K562 (cell line): ENCODE measurements at regions not wholly inside any gene's neighbourhood (a gene's known extent, or its start where the extent isn't known, plus 50 kb on each side); places are given as distances from the start of the nearest gene placed in this dataset.
A peak's percentile ranks its signal among the peaks of the same experiment; 100 is the strongest.

Experiments used
- BMI1 ChIP-seq: fragments of 150-350 bp; IDR thresholded peaks from 2 replicates; pipeline ENCODE4 v1.6.1; 2014; ENCODE audit warnings: low read length
- BRD4 ChIP-seq: fragments of 200-600 bp; sonication (generic); IDR thresholded peaks from 2 replicates; pipeline ENCODE4 v1.6.1; 2017; ENCODE audit warnings: inconsistent platforms
- CREBBP ChIP-seq: IDR thresholded peaks from one replicate; pipeline ENCODE4 v1.6.1; 2012; ENCODE audit warnings: low read depth, mild to moderate bottlenecking, control low read depth, inconsistent platforms, low read length
- FOXP1 ChIP-seq: sonication (generic); formaldehyde crosslinking; IDR thresholded peaks from 2 replicates; pipeline ENCODE4 v1.8.0; 2022; ENCODE audit warnings: mild to moderate bottlenecking, missing genetic modification reagents
- MED1 ChIP-seq: sonication (generic); formaldehyde crosslinking; IDR thresholded peaks from 2 replicates; pipeline ENCODE4 v1.8.1; 2023; ENCODE audit warnings: missing genetic modification reagents, borderline replicate concordance
- NFIX ChIP-seq: fragments of 250-450 bp; sonication (Bioruptor Pico); IDR thresholded peaks from 2 replicates; pipeline ENCODE4 v1.4.0; 2020; ENCODE audit warnings: low read depth, mild to moderate bottlenecking, moderate library complexity
- NR2C2 ChIP-seq, 2 experiments: fragments of 200-800 bp in 1 of 2; sonication (Bioruptor generic) in 1 of 2; sonication (generic) in 1 of 2; formaldehyde crosslinking in 1 of 2; IDR thresholded peaks; 2 replicates each; pipeline versions ENCODE4 v1.6.1 to v1.8.0; 2016 to 2022; ENCODE audit warnings: mild to moderate bottlenecking in 1 of 2, missing compliant biosample characterization in 1 of 2, missing genetic modification characterization in 1 of 2, missing genetic modification reagents in 1 of 2
- RCOR1 ChIP-seq, 2 experiments: IDR thresholded peaks; 2 replicates each; pipeline ENCODE4 v1.6.1; 2012; ENCODE audit warnings: low read depth in 2 of 2, low read length in 2 of 2, borderline replicate concordance in 1 of 2, improper control_type of control experiment in 1 of 2
- SMARCA5 ChIP-seq: fragments of 450-650 bp; IDR thresholded peaks from 2 replicates; pipeline ENCODE4 v1.6.1; 2016
- STAG1 ChIP-seq: sonication (generic); formaldehyde crosslinking; IDR thresholded peaks from 2 replicates; pipeline ENCODE4 v1.5.0; 2020; ENCODE audit warnings: missing genetic modification reagents, borderline replicate concordance
- XRCC4 ChIP-seq: IDR thresholded peaks from one replicate; pipeline ENCODE4 v1.6.1; 2011; ENCODE audit not compliant: insufficient read depth, insufficient read length; ENCODE audit errors: extremely low read depth
- ZZZ3 ChIP-seq: fragments of 450-650 bp; IDR thresholded peaks from 2 replicates; pipeline ENCODE4 v1.6.1; 2016; ENCODE audit warnings: antibody characterized with exemption, mild to moderate bottlenecking, moderate library complexity
- TF ChIP-seq, protein P1 (sequence below): fragments of 250-450 bp; sonication (Bioruptor Pico); IDR thresholded peaks from 2 replicates; pipeline ENCODE4 v1.5.0; 2021; ENCODE audit warnings: mild to moderate bottlenecking, borderline replicate concordance
- TF ChIP-seq, protein P2 (sequence below), 2 experiments: IDR thresholded peaks in 1 of 2; conservative IDR thresholded peaks in 1 of 2; 2 replicates each; pipeline ENCODE4 v1.6.1; 2016; ENCODE audit warnings: low read depth in 2 of 2, mild to moderate bottlenecking in 1 of 2, missing compliant biosample characterization in 1 of 2, missing genetic modification characterization in 1 of 2, moderate library complexity in 1 of 2
- TF ChIP-seq, protein P3 (sequence below), 2 experiments: fragments of 450-650 bp in 1 of 2; sonication (generic) in 1 of 2; formaldehyde crosslinking in 1 of 2; IDR thresholded peaks in 1 of 2; conservative IDR thresholded peaks in 1 of 2; 2 replicates each; pipeline versions ENCODE4 v1.6.1 to v1.8.1; 2016 to 2023; ENCODE audit warnings: mild to moderate bottlenecking in 2 of 2, moderate library complexity in 2 of 2, inconsistent platforms in 1 of 2, missing genetic modification reagents in 1 of 2
- TF ChIP-seq, protein P4 (sequence below): sonication (generic); formaldehyde crosslinking; IDR thresholded peaks from 2 replicates; pipeline ENCODE4 v1.8.0; 2023; ENCODE audit warnings: mild to moderate bottlenecking, missing genetic modification reagents
- TF ChIP-seq, protein P5 (sequence below): conservative IDR thresholded peaks from 2 replicates; pipeline ENCODE4 v1.6.1; 2011; ENCODE audit warnings: low read depth, mild to moderate bottlenecking, low read length; ENCODE audit not compliant: control insufficient read depth

DNA sequence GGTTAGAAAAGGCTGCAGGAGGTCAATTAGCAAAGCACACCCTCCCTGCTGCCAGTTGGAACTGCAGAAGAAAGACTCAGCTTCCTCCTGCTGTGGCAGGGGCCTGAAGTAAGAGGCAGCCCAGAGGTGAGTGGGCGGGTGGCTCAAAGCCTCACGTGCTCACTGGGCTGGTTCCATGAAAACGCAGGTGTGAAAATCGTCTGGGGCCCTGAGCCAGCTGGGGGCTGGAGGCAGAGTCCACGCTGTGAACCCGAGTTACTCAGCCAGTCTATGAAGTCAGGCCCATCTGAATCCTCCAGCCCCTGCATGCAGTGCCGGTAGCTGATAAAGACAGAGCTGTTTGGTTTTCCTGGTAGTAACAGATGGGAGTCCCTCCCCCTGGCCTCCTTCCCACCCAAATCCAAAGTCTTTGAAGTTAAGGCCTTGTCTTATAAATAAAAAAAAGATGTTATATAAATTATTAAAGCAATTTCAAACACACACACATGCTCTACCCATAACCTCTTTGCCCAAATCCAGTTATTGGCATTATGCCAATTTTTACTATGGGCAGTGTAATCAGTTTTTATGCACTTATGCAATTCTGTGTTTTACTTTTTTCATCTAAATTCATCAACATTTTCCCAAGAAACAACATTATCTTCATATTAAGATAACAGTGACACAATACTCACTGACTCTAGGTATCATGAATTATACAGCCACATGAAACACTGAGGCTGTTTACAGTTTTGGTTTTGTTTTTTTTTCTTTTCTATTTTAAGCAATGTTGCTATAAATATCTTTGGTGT lies 57.9 kb upstream of the PNMA1 start (continued):
- TF ChIP-seq, protein P1, sequence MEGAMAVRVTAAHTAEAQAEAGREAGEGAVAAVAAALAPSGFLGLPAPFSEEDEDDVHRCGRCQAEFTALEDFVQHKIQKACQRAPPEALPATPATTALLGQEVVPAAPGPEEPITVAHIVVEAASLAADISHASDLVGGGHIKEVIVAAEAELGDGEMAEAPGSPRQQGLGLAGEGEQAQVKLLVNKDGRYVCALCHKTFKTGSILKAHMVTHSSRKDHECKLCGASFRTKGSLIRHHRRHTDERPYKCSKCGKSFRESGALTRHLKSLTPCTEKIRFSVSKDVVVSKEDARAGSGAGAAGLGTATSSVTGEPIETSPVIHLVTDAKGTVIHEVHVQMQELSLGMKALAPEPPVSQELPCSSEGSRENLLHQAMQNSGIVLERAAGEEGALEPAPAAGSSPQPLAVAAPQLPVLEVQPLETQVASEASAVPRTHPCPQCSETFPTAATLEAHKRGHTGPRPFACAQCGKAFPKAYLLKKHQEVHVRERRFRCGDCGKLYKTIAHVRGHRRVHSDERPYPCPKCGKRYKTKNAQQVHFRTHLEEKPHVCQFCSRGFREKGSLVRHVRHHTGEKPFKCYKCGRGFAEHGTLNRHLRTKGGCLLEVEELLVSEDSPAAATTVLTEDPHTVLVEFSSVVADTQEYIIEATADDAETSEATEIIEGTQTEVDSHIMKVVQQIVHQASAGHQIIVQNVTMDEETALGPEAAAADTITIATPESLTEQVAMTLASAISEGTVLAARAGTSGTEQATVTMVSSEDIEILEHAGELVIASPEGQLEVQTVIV (CRISPR knock-in tag), result no peak
- TF ChIP-seq BRD4, result no peak
- TF ChIP-seq SMARCA5, result no peak
- no peak for TF ChIP-seq ZZZ3
- no peak for TF ChIP-seq FOXP1 (CRISPR knock-in tag)
- TF ChIP-seq BMI1, result no peak
- TF ChIP-seq, protein P2, sequence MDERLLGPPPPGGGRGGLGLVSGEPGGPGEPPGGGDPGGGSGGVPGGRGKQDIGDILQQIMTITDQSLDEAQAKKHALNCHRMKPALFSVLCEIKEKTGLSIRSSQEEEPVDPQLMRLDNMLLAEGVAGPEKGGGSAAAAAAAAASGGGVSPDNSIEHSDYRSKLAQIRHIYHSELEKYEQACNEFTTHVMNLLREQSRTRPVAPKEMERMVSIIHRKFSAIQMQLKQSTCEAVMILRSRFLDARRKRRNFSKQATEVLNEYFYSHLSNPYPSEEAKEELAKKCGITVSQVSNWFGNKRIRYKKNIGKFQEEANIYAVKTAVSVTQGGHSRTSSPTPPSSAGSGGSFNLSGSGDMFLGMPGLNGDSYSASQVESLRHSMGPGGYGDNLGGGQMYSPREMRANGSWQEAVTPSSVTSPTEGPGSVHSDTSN (CRISPR knock-in tag; IDR thresholded peaks at IDR 0.05; ENCODE audit: low read depth), result no peak
- TF ChIP-seq, protein P2 (tag; conservative IDR thresholded peaks at IDR 0.05; ENCODE audit: low read depth), result no peak
- TF ChIP-seq XRCC4, result no peak
- TF ChIP-seq, protein P3, sequence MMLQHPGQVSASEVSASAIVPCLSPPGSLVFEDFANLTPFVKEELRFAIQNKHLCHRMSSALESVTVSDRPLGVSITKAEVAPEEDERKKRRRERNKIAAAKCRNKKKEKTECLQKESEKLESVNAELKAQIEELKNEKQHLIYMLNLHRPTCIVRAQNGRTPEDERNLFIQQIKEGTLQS (IDR thresholded peaks at IDR 0.05), result peak; percentile 20; the same call in 1 of the 2 replicates
- TF ChIP-seq, protein P3 (CRISPR knock-in tag; conservative IDR thresholded peaks at IDR 0.05), result no peak
- no peak for TF ChIP-seq NR2C2 (CRISPR knock-in tag; IDR thresholded peaks at IDR 0.05)
- 0 out of 2 replicates have a peak, but pooled peaks have one; percentile 17 for TF ChIP-seq NR2C2 (tag; IDR thresholded peaks at IDR 0.05)
- TF ChIP-seq, protein P4, sequence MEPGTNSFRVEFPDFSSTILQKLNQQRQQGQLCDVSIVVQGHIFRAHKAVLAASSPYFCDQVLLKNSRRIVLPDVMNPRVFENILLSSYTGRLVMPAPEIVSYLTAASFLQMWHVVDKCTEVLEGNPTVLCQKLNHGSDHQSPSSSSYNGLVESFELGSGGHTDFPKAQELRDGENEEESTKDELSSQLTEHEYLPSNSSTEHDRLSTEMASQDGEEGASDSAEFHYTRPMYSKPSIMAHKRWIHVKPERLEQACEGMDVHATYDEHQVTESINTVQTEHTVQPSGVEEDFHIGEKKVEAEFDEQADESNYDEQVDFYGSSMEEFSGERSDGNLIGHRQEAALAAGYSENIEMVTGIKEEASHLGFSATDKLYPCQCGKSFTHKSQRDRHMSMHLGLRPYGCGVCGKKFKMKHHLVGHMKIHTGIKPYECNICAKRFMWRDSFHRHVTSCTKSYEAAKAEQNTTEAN, result no peak
- TF ChIP-seq NFIX (CRISPR knock-in tag), result peak; percentile 100
- no peak for TF ChIP-seq MED1 (CRISPR knock-in tag)
- peak in 1 of 2 experiments; percentile 41; a peak in 2 of 4 replicates for TF ChIP-seq RCOR1 (IDR thresholded peaks at IDR 0.05; ENCODE audit: borderline replicate concordance in 1 of 2, low read depth in 2 of 2, low read length in 2 of 2)
- TF ChIP-seq, protein P5, sequence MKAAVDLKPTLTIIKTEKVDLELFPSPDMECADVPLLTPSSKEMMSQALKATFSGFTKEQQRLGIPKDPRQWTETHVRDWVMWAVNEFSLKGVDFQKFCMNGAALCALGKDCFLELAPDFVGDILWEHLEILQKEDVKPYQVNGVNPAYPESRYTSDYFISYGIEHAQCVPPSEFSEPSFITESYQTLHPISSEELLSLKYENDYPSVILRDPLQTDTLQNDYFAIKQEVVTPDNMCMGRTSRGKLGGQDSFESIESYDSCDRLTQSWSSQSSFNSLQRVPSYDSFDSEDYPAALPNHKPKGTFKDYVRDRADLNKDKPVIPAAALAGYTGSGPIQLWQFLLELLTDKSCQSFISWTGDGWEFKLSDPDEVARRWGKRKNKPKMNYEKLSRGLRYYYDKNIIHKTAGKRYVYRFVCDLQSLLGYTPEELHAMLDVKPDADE, result peak; percentile 66; the same call in 1 of the 2 replicates
- no peak for TF ChIP-seq CREBBP
- TF ChIP-seq STAG1 (CRISPR knock-in tag), result no peak
